ENCODE measurements at regions not wholly inside any gene's neighbourhood (a gene's known extent, or its start where the extent isn't known, plus 50 kb on each side); places are given as distances from the start of the nearest gene placed in this dataset.

DNA sequence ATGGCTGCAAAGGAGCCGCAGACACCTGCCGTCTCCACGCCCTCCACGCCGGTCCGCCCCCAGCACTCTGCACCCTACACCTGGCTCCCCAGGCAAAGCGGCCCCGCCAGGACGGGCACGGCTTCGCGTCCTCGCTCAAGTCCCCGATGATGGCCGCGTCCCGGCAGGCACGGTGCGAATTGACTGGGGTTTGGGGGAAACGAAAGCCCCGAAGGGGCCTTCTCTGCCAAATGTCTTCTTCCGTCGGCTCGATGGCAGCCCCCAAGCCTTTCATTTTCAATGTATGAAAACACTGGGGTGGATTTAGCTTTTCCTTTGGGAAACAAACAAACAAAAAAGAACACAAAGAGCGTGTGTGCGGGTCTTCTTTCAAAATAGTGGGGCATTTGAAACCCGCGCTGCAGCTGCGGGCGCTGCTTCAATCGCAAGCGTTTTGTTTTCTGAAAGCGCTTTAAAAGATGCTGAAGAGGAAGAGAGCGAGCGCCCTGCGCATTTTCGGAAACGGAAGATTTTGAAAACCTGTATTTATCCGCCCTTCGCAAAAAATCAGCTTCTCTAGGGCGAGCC lies 160.0 kb downstream of the RMI1 start:
- Histone ChIP-seq H3K4me2 (ENCODE audit: control insufficient read depth, extremely low read depth, insufficient read depth, low read depth, low read length) (peak overlapping the region; percentile 60), H3K27me3 (ENCODE audit: control insufficient read depth, extremely low read depth, insufficient read depth, low read length) (peaks cover 32% of the 10 kb centered on the region), H4K20me1 (ENCODE audit: control insufficient read depth, extremely low read depth, insufficient read depth, low read length) (no peaks in the 10 kb centered on the region), H3K9ac (ENCODE audit: control insufficient read depth, extremely low read depth, insufficient read depth, low read length) (no peak overlapping the region), H3K4me3 (ENCODE audit: control insufficient read depth in 2 of 3, extremely low read depth in 1 of 3, insufficient read depth in 2 of 3, low read depth in 1 of 3, low read length in 3 of 3) (peak overlapping the region in 2 of 3 experiments; percentile 22 to 34), H3K27ac (ENCODE audit: control insufficient read depth, insufficient read depth, low read length) (no peak overlapping the region), H3K4me1 (ENCODE audit: control insufficient read depth, extremely low read depth, insufficient read depth, low read length) (peaks cover 28% of the 10 kb centered on the region), H3K79me2 (ENCODE audit: control insufficient read depth, insufficient read depth, low read length) (no peaks in the 10 kb centered on the region), H3K9me3 (ENCODE audit: control insufficient read depth, low read depth, low read length) (no peaks in the 10 kb centered on the region), H2AFZ (ENCODE audit: control insufficient read depth, low read length) (no peak overlapping the region), H3K36me3 (ENCODE audit: control insufficient read depth in 2 of 2, extremely low read depth in 1 of 2, insufficient read depth in 2 of 2, low read length in 2 of 2) (no peaks in the 10 kb centered on the region), H3K9me1 (ENCODE audit: control insufficient read depth, extremely low read depth, insufficient read depth, low read length) (no peaks in the 10 kb centered on the region)
- no peak for FAIRE-seq
- dilution Hi-C loops (cut with MboI; ENCODE audit: extremely low pct_ligation_motif_present, low sequenced_read_pairs) = no loop called here
- DNase-seq (ENCODE audit: low read depth, low spot score) = no peak
- peak; percentile 52 for TF ChIP-seq EZH2 (IDR thresholded peaks at IDR 0.05; ENCODE audit: low read length)
- TF ChIP-seq, protein P1, sequence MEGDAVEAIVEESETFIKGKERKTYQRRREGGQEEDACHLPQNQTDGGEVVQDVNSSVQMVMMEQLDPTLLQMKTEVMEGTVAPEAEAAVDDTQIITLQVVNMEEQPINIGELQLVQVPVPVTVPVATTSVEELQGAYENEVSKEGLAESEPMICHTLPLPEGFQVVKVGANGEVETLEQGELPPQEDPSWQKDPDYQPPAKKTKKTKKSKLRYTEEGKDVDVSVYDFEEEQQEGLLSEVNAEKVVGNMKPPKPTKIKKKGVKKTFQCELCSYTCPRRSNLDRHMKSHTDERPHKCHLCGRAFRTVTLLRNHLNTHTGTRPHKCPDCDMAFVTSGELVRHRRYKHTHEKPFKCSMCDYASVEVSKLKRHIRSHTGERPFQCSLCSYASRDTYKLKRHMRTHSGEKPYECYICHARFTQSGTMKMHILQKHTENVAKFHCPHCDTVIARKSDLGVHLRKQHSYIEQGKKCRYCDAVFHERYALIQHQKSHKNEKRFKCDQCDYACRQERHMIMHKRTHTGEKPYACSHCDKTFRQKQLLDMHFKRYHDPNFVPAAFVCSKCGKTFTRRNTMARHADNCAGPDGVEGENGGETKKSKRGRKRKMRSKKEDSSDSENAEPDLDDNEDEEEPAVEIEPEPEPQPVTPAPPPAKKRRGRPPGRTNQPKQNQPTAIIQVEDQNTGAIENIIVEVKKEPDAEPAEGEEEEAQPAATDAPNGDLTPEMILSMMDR (optimal IDR thresholded peaks at IDR 0.05 in 1 of 3, IDR thresholded peaks at IDR 0.05 in 1 of 3, conservative IDR thresholded peaks at IDR 0.05 in 1 of 3; ENCODE audit: extremely low read depth in 1 of 3, insufficient read depth in 2 of 3, low read length in 3 of 3) = no peak

DNA sequence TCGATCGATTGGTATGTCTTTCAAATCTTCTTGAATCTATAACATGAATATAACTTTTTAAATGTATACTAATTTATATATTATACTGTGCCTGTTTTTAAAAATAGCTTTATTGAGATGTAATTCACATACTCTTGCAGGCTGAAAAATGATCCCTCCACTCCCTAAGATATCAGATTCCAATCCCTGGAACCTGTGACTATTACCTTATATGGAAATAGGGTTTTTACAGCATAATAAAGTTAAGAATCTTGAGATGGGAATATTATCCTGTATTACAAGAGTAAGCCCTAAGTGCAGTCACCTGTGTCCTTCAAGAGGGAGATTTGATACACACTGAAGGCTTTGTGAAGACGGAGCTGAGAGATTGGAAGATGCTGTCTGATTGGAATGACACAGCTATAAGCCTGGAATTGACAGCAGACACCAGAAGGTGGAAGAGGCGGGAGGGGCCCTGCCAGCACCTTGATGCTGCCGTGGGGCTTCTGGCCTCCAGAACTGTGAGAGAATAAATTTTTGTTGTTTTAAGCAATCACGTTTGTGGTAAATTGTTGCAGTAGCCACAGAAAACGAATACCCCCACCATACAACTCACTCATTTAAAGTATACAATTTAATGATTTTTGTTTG lies 161.3 kb downstream of the RMI1 start:
- Histone ChIP-seq H3K27ac (ENCODE audit: control insufficient read depth, insufficient read depth, low read length) (no peak overlapping the region), H3K4me2 (ENCODE audit: control insufficient read depth, extremely low read depth, insufficient read depth, low read depth, low read length) (no peak overlapping the region), H3K9me1 (ENCODE audit: control insufficient read depth, extremely low read depth, insufficient read depth, low read length) (no peaks in the 10 kb centered on the region)

More for the DNA sequence above, 161.3 kb downstream of the RMI1 start:
- Histone ChIP-seq H3K79me2 (ENCODE audit: control insufficient read depth, insufficient read depth, low read length) (no peaks in the 10 kb centered on the region), H3K9ac (ENCODE audit: control insufficient read depth, extremely low read depth, insufficient read depth, low read length) (no peak overlapping the region), H2AFZ (ENCODE audit: control insufficient read depth, low read length) (no peak overlapping the region), H3K4me3 (ENCODE audit: control insufficient read depth in 2 of 3, extremely low read depth in 1 of 3, insufficient read depth in 2 of 3, low read depth in 1 of 3, low read length in 3 of 3) (no peak overlapping the region), H4K20me1 (ENCODE audit: control insufficient read depth, extremely low read depth, insufficient read depth, low read length) (no peaks in the 10 kb centered on the region), H3K4me1 (ENCODE audit: control insufficient read depth, extremely low read depth, insufficient read depth, low read length) (peaks cover 16% of the 10 kb centered on the region), H3K36me3 (ENCODE audit: control insufficient read depth in 2 of 2, extremely low read depth in 1 of 2, insufficient read depth in 2 of 2, low read length in 2 of 2) (no peaks in the 10 kb centered on the region), H3K27me3 (ENCODE audit: control insufficient read depth, extremely low read depth, insufficient read depth, low read length) (peaks cover 32% of the 10 kb centered on the region), H3K9me3 (ENCODE audit: control insufficient read depth, low read depth, low read length) (no peaks in the 10 kb centered on the region)
- no peak for DNase-seq (ENCODE audit: low read depth, low spot score)
- TF ChIP-seq EZH2 (IDR thresholded peaks at IDR 0.05; ENCODE audit: low read length) = no peak
- TF ChIP-seq, protein P1 (optimal IDR thresholded peaks at IDR 0.05 in 1 of 3, IDR thresholded peaks at IDR 0.05 in 1 of 3, conservative IDR thresholded peaks at IDR 0.05 in 1 of 3; ENCODE audit: extremely low read depth in 1 of 3, insufficient read depth in 2 of 3, low read length in 3 of 3) = no peak
- dilution Hi-C loops (cut with MboI; ENCODE audit: extremely low pct_ligation_motif_present, low sequenced_read_pairs) = no loop called here
- FAIRE-seq = no peak

Data from keratinocyte (primary cell).